HCT116 (cell line): ENCODE measurements at regions not wholly inside any gene's neighbourhood (a gene's known extent, or its start where the extent isn't known, plus 50 kb on each side); places are given as distances from the start of the nearest gene placed in this dataset.

Experiments used
- ATAC-seq: fragments of 200-7000 bp; cut with Tn5 transposase; 2 replicates; pipeline ENCODE4 v1.9.1; 2020; ENCODE audit warnings: mild to moderate bottlenecking, moderate library complexity
- BruUV-seq: library from RNA; stranded (reverse); fragments of 400-500 nt; replicated peaks from 2 replicates; lab custom pipeline; 2021; lab: Mats Ljungman, UMichigan
- CTCF ChIA-PET: fragments of 300-600 bp; sonication (Branson Sonifier 250); formaldehyde crosslinking; loops from one replicate; lab custom pipeline; 2021; ENCODE audit warnings: antibody characterized with exemption; lab: Charles Lee
- POLR2A ChIA-PET: fragments of 300-600, 350-600 bp; sonication (Branson Sonifier 250); formaldehyde crosslinking; loops from one replicate; lab custom pipeline; 2021; ENCODE audit warnings: antibody characterized with exemption; lab: Charles Lee
- RAD21 ChIA-PET, 2 experiments: fragments of 300-600 bp; sonication (Branson Sonifier 250); formaldehyde crosslinking; loops; one replicate each; lab custom pipeline; 2023; ENCODE audit warnings: low total read pairs in 2 of 2; ENCODE audit not compliant: uncharacterized antibody in 2 of 2, unreplicated experiment in 2 of 2, low non-redundant PET in 1 of 2; lab: Charles Lee
- DNase-seq: peaks from one replicate; pipeline ENCODE4 v3.0.0-alpha.2; 2010; ENCODE audit warnings: low read depth, low spot score
- H2AFZ ChIP-seq: fragments of 200-600 bp; shearing (Covaris generic), sonication (generic); 2 replicates; pipeline ENCODE4 v1.6.1; 2017; ENCODE audit warnings: low read depth, mixed run types, mixed read lengths, antibody characterized with exemption, low read length; ENCODE audit not compliant: poor library complexity, severe bottlenecking
- H3K27ac ChIP-seq: 2 replicates; pipeline ENCODE4 v1.5.1; 2012; ENCODE audit warnings: low read depth, low read length
- H3K27me3 ChIP-seq: fragments of 200-600 bp; sonication (generic); 2 replicates; pipeline ENCODE4 v1.6.1; 2016; ENCODE audit warnings: mixed run types, low read length, mixed read lengths; ENCODE audit not compliant: insufficient read depth
- H3K36me3 ChIP-seq, 2 experiments: fragments of 200-500 bp in 1 of 2; fragments of 200-600 bp in 1 of 2; sonication (Bioruptor generic) in 1 of 2; sonication (generic) in 1 of 2; 2 replicates each; pipeline versions ENCODE4 v1.5.1 to v1.6.1; 2014 to 2016; ENCODE audit warnings: low read length in 2 of 2, inconsistent platforms in 1 of 2, mixed read lengths in 1 of 2, mixed run types in 1 of 2; ENCODE audit not compliant: insufficient read depth in 2 of 2, control insufficient read depth in 1 of 2
- H3K4me1 ChIP-seq, 2 experiments: fragments of 200-600 bp in 1 of 2; sonication (generic) in 1 of 2; 2 replicates each; pipeline versions ENCODE4 v1.5.1 to v1.6.1; 2012 to 2017; ENCODE audit warnings: low read length in 2 of 2, inconsistent platforms in 1 of 2, mild to moderate bottlenecking in 1 of 2, mixed read lengths in 1 of 2, mixed run types in 1 of 2, moderate library complexity in 1 of 2; ENCODE audit not compliant: insufficient read depth in 2 of 2, control insufficient read depth in 1 of 2
- H3K4me2 ChIP-seq: fragments of 200-600 bp; sonication (generic); 2 replicates; pipeline ENCODE4 v1.6.1; 2017; ENCODE audit warnings: mixed run types, low read length, mixed read lengths
- H3K4me3 ChIP-seq, 2 experiments: fragments of 200-600 bp in 1 of 2; sonication (generic) in 1 of 2; replicated peaks in 1 of 2; 2 replicates each; pipeline ENCODE4 v1.5.1; 2011 to 2016; ENCODE audit warnings: low read length in 2 of 2, control low read depth in 1 of 2, low read depth in 1 of 2, mild to moderate bottlenecking in 1 of 2, mixed read lengths in 1 of 2, mixed run types in 1 of 2
- H3K79me2 ChIP-seq: fragments of 200-600 bp; sonication (generic); 2 replicates; pipeline ENCODE4 v1.6.1; 2017; ENCODE audit warnings: mild to moderate bottlenecking, mixed run types, low read length, moderate library complexity, mixed read lengths; ENCODE audit not compliant: insufficient read depth
- H3K9ac ChIP-seq: fragments of 200-600 bp; sonication (generic); 2 replicates; pipeline ENCODE4 v1.6.1; 2016; ENCODE audit warnings: low read length, mixed read lengths
- H3K9me2 ChIP-seq: fragments of 200-600 bp; sonication (generic), shearing (Covaris generic); 2 replicates; pipeline ENCODE4 v1.6.1; 2017; ENCODE audit warnings: mixed run types, mild to moderate bottlenecking, moderate library complexity; ENCODE audit not compliant: insufficient read depth
- H3K9me3 ChIP-seq, 2 experiments: fragments of 200-500 bp in 1 of 2; fragments of 200-600 bp in 1 of 2; sonication (Bioruptor generic) in 1 of 2; sonication (generic) in 1 of 2; 2 replicates each; pipeline ENCODE4 v1.6.1; 2014 to 2017; ENCODE audit warnings: low read length in 2 of 2, mixed read lengths in 2 of 2, inconsistent platforms in 1 of 2, low read depth in 1 of 2, mild to moderate bottlenecking in 1 of 2, mixed run types in 1 of 2, moderate library complexity in 1 of 2; ENCODE audit not compliant: control insufficient read depth in 1 of 2, insufficient read depth in 1 of 2
- H4K20me1 ChIP-seq: fragments of 200-600 bp; sonication (generic), shearing (Covaris generic); 2 replicates; pipeline ENCODE4 v1.6.1; 2017; ENCODE audit warnings: mixed run types, mild to moderate bottlenecking, moderate library complexity; ENCODE audit not compliant: insufficient read depth
- ATF3 ChIP-seq: IDR thresholded peaks from 2 replicates; pipeline ENCODE4 v1.6.1; 2012
- CEBPB ChIP-seq: IDR thresholded peaks from 2 replicates; pipeline ENCODE4 v1.6.1; 2012; ENCODE audit warnings: low read depth
- CTCF ChIP-seq, 3 experiments: fragments of 200-600 bp in 1 of 3; sonication (generic) in 1 of 3; IDR thresholded peaks in 2 of 3; conservative IDR thresholded peaks in 1 of 3; 2 replicates each; pipeline ENCODE4 v1.5.1; 2012 to 2017; ENCODE audit warnings: low read depth in 2 of 3, low read length in 2 of 3, antibody characterized with exemption in 1 of 3, borderline replicate concordance in 1 of 3, control low read depth in 1 of 3, mild to moderate bottlenecking in 1 of 3, mixed read lengths in 1 of 3, mixed run types in 1 of 3, moderate library complexity in 1 of 3; ENCODE audit not compliant: insufficient read depth in 1 of 3
- EGR1 ChIP-seq: IDR thresholded peaks from 2 replicates; pipeline ENCODE4 v1.6.1; 2012; ENCODE audit warnings: low read depth
- EZH2phosphoT487 ChIP-seq: fragments of 200-600 bp; IDR thresholded peaks from 2 replicates; pipeline ENCODE4 v1.6.1; 2018; ENCODE audit warnings: antibody characterized with exemption, borderline replicate concordance
- FOSL1 ChIP-seq: IDR thresholded peaks from 2 replicates; pipeline ENCODE4 v1.6.1; 2012; ENCODE audit warnings: low read depth
- JUND ChIP-seq: IDR thresholded peaks from 2 replicates; pipeline ENCODE4 v1.6.1; 2012
- MAX ChIP-seq: IDR thresholded peaks from 2 replicates; pipeline ENCODE4 v1.6.1; 2012
- POLR2A ChIP-seq: IDR thresholded peaks from 2 replicates; pipeline ENCODE4 v1.7.0; 2011; ENCODE audit warnings: borderline replicate concordance; ENCODE audit not compliant: insufficient read depth, insufficient read length; ENCODE audit errors: extremely low read depth
- POLR2AphosphoS5 ChIP-seq: IDR thresholded peaks from 2 replicates; pipeline ENCODE4 v1.6.1; 2011; ENCODE audit warnings: mild to moderate bottlenecking, low read depth, low read length, moderate library complexity
- RAD21 ChIP-seq: IDR thresholded peaks from 2 replicates; pipeline ENCODE4 v1.6.1; 2012; ENCODE audit warnings: low read depth, mild to moderate bottlenecking
- REST ChIP-seq: IDR thresholded peaks from 2 replicates; pipeline ENCODE4 v1.6.1; 2012; ENCODE audit warnings: low read depth
- SRF ChIP-seq: IDR thresholded peaks from 2 replicates; pipeline ENCODE4 v1.6.1; 2012; ENCODE audit warnings: low read depth
- TCF7L2 ChIP-seq: IDR thresholded peaks from 2 replicates; pipeline ENCODE4 v1.7.0; 2011; ENCODE audit warnings: borderline replicate concordance, inconsistent platforms; ENCODE audit not compliant: insufficient read depth, insufficient read length; ENCODE audit errors: extremely low read depth
- ZBTB33 ChIP-seq: IDR thresholded peaks from 2 replicates; pipeline ENCODE4 v1.6.1; 2011; ENCODE audit warnings: mild to moderate bottlenecking, low read length, moderate library complexity; ENCODE audit not compliant: insufficient replicate concordance; ENCODE audit errors: extremely low read depth
- ZFX ChIP-seq: fragments of 450-650 bp; IDR thresholded peaks from 2 replicates; pipeline ENCODE4 v1.6.1; 2017
- intact Hi-C: fragments of 100-400 bp; cut with micrococcal nuclease; formaldehyde crosslinking; loops from 2 replicates; pipeline ENCODE4 v1.10.0; 2022

GRCh38 chr13:94829837-94830365 lies 117.6 kb upstream of the SOX21 start:
- no peaks in the 10 kb centered on the region for H4K20me1 ChIP-seq
- H3K27ac ChIP-seq, result no peak overlapping the region
- no peak overlapping the region for H3K9ac ChIP-seq
- H3K79me2 ChIP-seq, result no peaks in the 10 kb centered on the region
- H3K4me1 ChIP-seq, result no peaks in the 10 kb centered on the region
- POLR2A ChIA-PET, result no interaction called here
- CTCF ChIA-PET, result no interaction called here
- H2AFZ ChIP-seq, result no peak overlapping the region
- H3K9me3 ChIP-seq, result no peaks in the 10 kb centered on the region
- ATAC-seq, result no peak
- H3K9me2 ChIP-seq, result no peaks in the 10 kb centered on the region
- no peak overlapping the region for H3K4me2 ChIP-seq
- DNase-seq, result no peak
- RAD21 ChIA-PET, result no interaction called here
- no TSS peak for BruUV-seq
- H3K27me3 ChIP-seq, result peaks cover 81% of the 10 kb centered on the region
- intact Hi-C loops, result no loop called here
- no peaks in the 10 kb centered on the region for H3K36me3 ChIP-seq
- no peak for TF ChIP-seq RAD21
- no peak for TF ChIP-seq FOSL1
- TF ChIP-seq CEBPB, result no peak
- no peak for TF ChIP-seq POLR2AphosphoS5
- no peak for TF ChIP-seq REST
- TF ChIP-seq MAX, result no peak
- no peak for TF ChIP-seq SRF
- TF ChIP-seq ZFX, result no peak
- TF ChIP-seq CTCF (IDR thresholded peaks at IDR 0.05 in 2 of 3, conservative IDR thresholded peaks at IDR 0.05 in 1 of 3; ENCODE audit: borderline replicate concordance in 1 of 3, insufficient read depth in 1 of 3, low read depth in 2 of 3, low read length in 2 of 3), result no peak
- TF ChIP-seq POLR2A, result no peak
- TF ChIP-seq ZBTB33, result no peak
- no peak for TF ChIP-seq EGR1
- no peak for TF ChIP-seq ATF3
- TF ChIP-seq JUND, result no peak
- no peak for TF ChIP-seq TCF7L2
- TF ChIP-seq EZH2phosphoT487, result no peak
- H3K4me3 ChIP-seq, result no peak overlapping the region
